Spinal cord (tissue), 9 donors: ENCODE measurements at regions not wholly inside any gene's neighbourhood (a gene's known extent, or its start where the extent isn't known, plus 50 kb on each side); places are given as distances from the start of the nearest gene placed in this dataset.
A peak's percentile ranks its signal among the peaks of the same experiment; 100 is the strongest.
"Not testable (repeated sequence)": the region's sequence is repeated elsewhere in the genome, so short reads cannot be mapped to it uniquely, and the experiment has no call there.

Experiments
- DNase-seq, 6 donors: peaks; one replicate each; pipeline versions ENCODE4 v3.0.0 to v3.0.0-alpha.2; 2013 to 2015; ENCODE audit warnings: low spot score in 6 of 6, low read depth in 4 of 6
- H3K27ac ChIP-seq: one replicate; pipeline ENCODE4 v1.5.1; 2013; ENCODE audit warnings: low read depth, low read length, control low read depth
- H3K27me3 ChIP-seq: one replicate; pipeline ENCODE4 v1.6.1; 2013; ENCODE audit warnings: low read length; ENCODE audit not compliant: control insufficient read depth, insufficient read depth
- H3K36me3 ChIP-seq: one replicate; pipeline ENCODE4 v1.6.1; 2013; ENCODE audit warnings: low read length; ENCODE audit not compliant: control insufficient read depth, insufficient read depth
- H3K4me1 ChIP-seq: one replicate; pipeline ENCODE4 v1.6.1; 2013; ENCODE audit warnings: low read length; ENCODE audit not compliant: control insufficient read depth, insufficient read depth
- H3K4me3 ChIP-seq: one replicate; pipeline ENCODE4 v1.5.1; 2013; ENCODE audit warnings: low read depth, low read length, control low read depth
- H3K9me3 ChIP-seq: one replicate; pipeline ENCODE4 v1.6.1; 2013; ENCODE audit warnings: low read length; ENCODE audit not compliant: control insufficient read depth, insufficient read depth
- WGBS: methylation state at CpG from one replicate; pipeline ENCODE4 v1.1.5; 2013; ENCODE audit warnings: missing lambda C conversion rate; ENCODE audit not compliant: insufficient coverage; 5-methylcytosine and 5-hydroxymethylcytosine counted together
- donor health status: healthy.

- Histone ChIP-seq H3K4me1 (no peaks in the 10 kb centered on the region), H3K27ac (no peak overlapping the region), H3K9me3 (no peaks in the 10 kb centered on the region), H3K4me3 (no peak overlapping the region), H3K36me3 (no peaks in the 10 kb centered on the region), H3K27me3 (no peaks in the 10 kb centered on the region)
- DNase-seq, result no peak
- 100% methylated on average over 1 of the region's 1 CpG for WGBS
Measured at GRCh38 chr4:122996350-122996749, 74.0 kb upstream of the NUDT6 start.

DNA sequence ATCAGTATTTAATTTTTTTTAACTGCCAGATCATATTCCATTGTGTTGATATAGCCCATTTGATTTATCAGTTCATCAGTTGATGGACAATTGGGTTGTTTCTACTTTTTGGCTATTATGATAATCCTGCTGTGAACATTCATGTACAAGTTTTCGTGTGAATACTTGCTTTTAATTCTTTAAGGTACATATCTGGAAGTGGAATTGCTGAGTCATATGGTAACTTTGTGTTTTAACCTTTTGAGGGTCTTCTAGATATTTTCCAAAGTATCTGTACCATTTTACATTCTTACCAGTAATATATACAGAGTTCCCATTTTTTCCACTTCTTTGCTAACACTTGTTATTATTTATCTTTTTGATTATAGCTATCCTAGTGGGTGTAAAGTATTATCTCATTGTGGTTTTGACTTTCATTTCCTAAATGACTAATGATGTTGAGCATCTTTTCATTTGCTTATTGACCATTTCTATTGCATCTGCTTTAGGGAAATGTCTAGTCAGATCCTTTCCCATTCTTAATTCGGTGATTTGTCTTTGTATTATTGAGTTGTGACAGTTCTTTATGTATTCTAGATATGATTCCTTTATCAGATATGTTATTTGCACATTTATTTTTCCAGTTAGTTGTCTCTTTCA lies 75.2 kb upstream of the NUDT6 start:
- no peaks in the 10 kb centered on the region for H3K4me1 ChIP-seq
- H3K9me3 ChIP-seq, result no peaks in the 10 kb centered on the region
- H3K4me3 ChIP-seq, result no peak overlapping the region
- H3K36me3 ChIP-seq, result no peaks in the 10 kb centered on the region
- DNase-seq, result no peak
- H3K27me3 ChIP-seq, result no peaks in the 10 kb centered on the region
- WGBS, result no CpG with 5 or more reads among the region's 2 CpGs
- no peak overlapping the region for H3K27ac ChIP-seq

DNA sequence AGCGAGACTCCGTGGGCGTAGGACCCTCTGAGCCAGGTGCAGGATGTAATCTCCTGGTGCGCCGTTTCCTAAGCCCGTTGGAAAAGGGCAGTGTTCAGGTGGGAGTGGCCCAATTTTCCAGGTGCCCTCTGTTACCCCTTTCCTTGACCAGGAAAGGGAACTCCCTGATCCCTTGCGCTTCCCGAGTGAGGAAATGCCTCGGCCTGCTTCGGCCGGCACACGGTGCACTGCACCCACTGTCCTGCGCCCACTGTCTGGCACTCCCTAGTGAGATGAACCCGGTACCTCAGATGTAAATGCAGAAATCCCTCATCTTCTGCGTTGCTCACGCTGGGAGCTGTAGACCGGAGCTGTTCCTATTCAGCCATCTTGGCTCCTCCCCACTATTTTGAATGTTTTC lies 81.7 kb upstream of the NUDT6 start:
- not testable (repeated sequence) for H3K27ac ChIP-seq, H3K9me3 ChIP-seq, H3K4me1 ChIP-seq, H3K27me3 ChIP-seq, H3K36me3 ChIP-seq, DNase-seq, H3K4me3 ChIP-seq
- WGBS, result 98% methylated on average over 14 of the region's 17 CpGs

DNA sequence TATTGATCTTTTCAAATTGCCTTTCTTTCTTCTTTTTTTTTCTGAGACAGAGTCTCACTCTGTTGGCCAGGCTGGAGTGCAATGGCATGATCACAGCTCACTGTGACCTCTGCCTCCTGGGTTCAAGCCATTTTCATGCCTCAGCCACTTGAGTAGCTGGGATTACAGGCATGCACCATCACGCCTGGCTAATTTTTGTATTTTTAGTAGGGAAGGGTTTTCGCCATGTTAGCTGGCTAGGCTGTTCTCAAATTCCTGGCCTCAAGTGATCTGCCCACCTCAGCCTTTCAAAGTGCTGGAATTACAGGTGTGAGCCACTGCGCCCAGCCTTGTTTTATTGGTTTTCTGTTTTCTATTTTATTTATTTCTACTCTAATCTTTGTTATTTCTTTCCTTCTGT lies 82.7 kb upstream of the NUDT6 start:
- DNase-seq, H3K36me3 ChIP-seq, H3K27ac ChIP-seq, H3K9me3 ChIP-seq, H3K27me3 ChIP-seq, H3K4me1 ChIP-seq, H3K4me3 ChIP-seq: not testable (repeated sequence)
- 0% methylated on average over 1 of the region's 3 CpGs for WGBS

DNA sequence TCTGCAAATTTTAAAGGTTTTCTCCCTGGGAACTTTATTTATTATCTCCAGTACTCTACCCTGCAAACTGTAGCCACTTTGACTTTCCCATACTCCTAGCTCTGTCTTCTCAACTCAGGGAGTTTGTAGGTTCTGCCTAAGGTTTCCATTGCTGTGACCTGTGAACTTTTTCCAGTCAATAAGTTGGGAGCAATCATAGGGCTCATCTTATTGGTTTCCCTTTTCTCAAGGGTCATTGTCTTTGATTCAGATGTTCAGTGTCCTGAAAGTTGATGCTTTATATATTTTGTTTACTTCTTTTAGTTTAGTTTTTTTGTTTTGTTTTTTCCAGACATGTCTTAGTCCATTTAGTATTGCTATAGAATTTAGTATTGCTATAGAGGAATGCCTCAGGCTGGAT lies 85.3 kb upstream of the NUDT6 start:
- no peaks in the 10 kb centered on the region for H3K9me3 ChIP-seq
- H3K4me3 ChIP-seq, result no peak overlapping the region
- H3K27me3 ChIP-seq, result no peaks in the 10 kb centered on the region
- H3K36me3 ChIP-seq, result no peaks in the 10 kb centered on the region
- no peak overlapping the region for H3K27ac ChIP-seq
- no peaks in the 10 kb centered on the region for H3K4me1 ChIP-seq
- no peak for DNase-seq

DNA sequence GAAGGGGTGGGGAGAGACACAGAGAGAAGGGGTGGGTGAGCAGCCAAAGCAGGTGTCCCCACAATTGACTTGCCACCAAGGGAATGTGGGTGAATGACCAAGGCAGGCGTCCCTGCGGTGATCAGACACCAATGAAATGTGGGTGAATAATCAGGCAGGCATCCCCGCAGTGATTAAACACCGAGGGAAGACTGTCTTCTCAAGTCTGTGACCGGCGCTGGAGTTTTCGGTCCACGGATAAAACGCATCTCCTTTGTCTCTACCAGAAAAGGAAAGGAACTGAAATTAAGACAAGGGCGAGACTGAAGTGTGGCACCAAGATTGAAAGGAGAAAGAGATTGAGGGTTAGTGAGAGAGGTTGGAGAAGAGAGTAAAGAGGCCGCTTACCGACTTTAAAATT lies 90.0 kb upstream of the NUDT6 start:
- not testable (repeated sequence) for H3K27me3 ChIP-seq, H3K27ac ChIP-seq, H3K36me3 ChIP-seq, DNase-seq, H3K4me3 ChIP-seq, H3K9me3 ChIP-seq, H3K4me1 ChIP-seq
- WGBS, result 85% methylated on average over 7 of the region's 12 CpGs

GRCh38 chr4:123014038-123014437 lies 91.6 kb upstream of the NUDT6 start:
- H3K36me3 ChIP-seq, result no peaks in the 10 kb centered on the region
- no CpG with 5 or more reads among the region's 1 CpG for WGBS
- no peak overlapping the region for H3K27ac ChIP-seq
- no peaks in the 10 kb centered on the region for H3K9me3 ChIP-seq
- no peaks in the 10 kb centered on the region for H3K4me1 ChIP-seq
- no peak overlapping the region for H3K4me3 ChIP-seq
- DNase-seq, result no peak
- H3K27me3 ChIP-seq, result no peaks in the 10 kb centered on the region

- H3K36me3 ChIP-seq, result no peaks in the 10 kb centered on the region
- no peaks in the 10 kb centered on the region for H3K27me3 ChIP-seq
- no peaks in the 10 kb centered on the region for H3K4me1 ChIP-seq
- WGBS, result no CpG with 5 or more reads among the region's 8 CpGs
- no peak overlapping the region for H3K27ac ChIP-seq
- DNase-seq, result no peak
- H3K9me3 ChIP-seq, result no peaks in the 10 kb centered on the region
- H3K4me3 ChIP-seq, result no peak overlapping the region
Measured at GRCh38 chr4:123017078-123017477, 94.7 kb upstream of the NUDT6 start.

DNA sequence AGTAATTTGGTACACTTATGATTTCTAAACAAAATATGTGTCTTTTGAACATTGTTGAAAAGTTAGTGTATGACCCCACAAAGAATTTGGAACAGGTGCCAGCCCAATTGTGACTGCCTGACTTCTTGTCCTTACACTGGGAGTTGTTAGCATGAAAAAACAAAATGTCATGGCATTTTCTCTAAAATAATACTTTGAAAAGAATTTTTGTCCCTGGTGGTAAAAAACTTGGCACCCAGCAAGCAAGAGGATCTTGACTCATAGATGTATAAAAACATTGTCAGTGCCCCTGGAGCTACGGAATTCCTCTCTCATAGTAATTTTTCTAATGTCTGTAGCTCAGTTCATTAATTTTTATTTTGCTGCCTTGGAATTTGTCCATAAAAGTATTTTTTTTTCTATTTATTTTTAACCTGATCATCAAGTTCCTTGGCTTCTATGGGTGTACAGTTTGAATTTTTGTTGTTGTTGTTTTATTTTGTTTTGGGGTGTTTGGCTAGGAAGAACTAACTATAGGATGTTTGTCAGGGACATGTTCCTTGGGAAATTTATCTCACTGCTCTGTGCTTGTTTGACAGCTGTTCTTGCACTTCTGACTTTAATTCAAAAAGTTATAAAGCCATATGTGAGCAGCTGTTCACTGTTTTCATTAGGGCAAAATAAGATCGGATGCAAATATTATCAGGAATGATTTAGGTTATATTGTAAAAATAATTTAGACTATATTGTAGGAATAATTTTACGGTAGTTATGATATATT lies 95.4 kb upstream of the NUDT6 start:
- no peaks in the 10 kb centered on the region for H3K9me3 ChIP-seq
- H3K36me3 ChIP-seq, result no peaks in the 10 kb centered on the region
- no peak overlapping the region for H3K27ac ChIP-seq
- no peaks in the 10 kb centered on the region for H3K27me3 ChIP-seq
- H3K4me1 ChIP-seq, result no peaks in the 10 kb centered on the region
- no peak overlapping the region for H3K4me3 ChIP-seq
- peak in 1 of 6 donors; percentile 12 for DNase-seq
- no CpG with 5 or more reads among the region's 3 CpGs for WGBS

DNA sequence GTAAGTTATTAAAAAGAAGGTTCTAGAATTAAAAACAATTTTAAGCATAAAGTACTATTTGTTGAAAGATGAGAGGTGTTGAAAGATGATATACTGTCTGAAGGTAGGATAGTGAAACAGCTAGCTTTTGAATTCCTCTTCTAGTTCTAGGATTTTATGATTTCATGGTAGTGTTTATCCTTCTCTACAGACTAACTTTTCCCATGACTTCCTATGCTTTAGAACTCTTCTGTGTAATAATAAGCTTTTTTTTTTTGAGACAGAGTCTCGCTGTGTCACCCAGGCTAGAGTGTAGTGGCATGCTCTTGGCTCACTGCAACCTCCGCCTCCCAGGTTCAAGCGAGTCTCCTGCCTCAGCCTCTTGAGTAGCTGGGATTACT lies 96.0 kb upstream of the NUDT6 start:
- Histone ChIP-seq H3K4me1 (no peaks in the 10 kb centered on the region), H3K27ac (no peak overlapping the region), H3K36me3 (no peaks in the 10 kb centered on the region), H3K4me3 (no peak overlapping the region), H3K27me3 (no peaks in the 10 kb centered on the region), H3K9me3 (no peaks in the 10 kb centered on the region)
- no CpG with 5 or more reads among the region's 3 CpGs for WGBS
- DNase-seq, result no peak
